ENCODE measurements at regions not wholly inside any gene's neighbourhood (a gene's known extent, or its start where the extent isn't known, plus 50 kb on each side); places are given as distances from the start of the nearest gene placed in this dataset.

DNA sequence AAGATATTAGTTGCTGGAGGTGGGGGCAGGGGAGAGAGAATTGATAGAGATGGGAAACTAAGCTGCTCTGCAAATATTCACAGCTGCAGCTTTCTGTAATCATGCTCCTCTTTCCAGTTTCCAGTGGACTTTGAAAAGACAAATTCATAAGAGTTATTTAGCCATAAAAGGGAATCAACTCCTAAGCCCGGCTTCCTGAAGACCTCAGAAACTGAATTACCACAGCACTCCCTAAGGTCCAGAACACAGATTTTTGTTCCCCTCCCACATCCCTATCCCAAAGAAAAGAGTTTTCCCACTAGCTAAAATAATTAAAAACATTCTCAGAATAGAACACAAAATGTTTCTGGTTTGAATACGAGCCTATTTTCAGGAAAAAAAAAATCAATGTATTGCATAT, 871.8 kb upstream of the NR2F2 start:
- DNase-seq (ENCODE audit: extremely low read depth in 1 of 2, low read depth in 1 of 2), result no peak

GRCh38 chr15:95459273-95459672, 871.2 kb upstream of the NR2F2 start:
- DNase-seq (ENCODE audit: extremely low read depth in 1 of 2, low read depth in 1 of 2), result no peak

GRCh38 chr15:95464509-95464908, 866.0 kb upstream of the NR2F2 start:
- no peak for DNase-seq (ENCODE audit: extremely low read depth in 1 of 2, low read depth in 1 of 2)

DNA sequence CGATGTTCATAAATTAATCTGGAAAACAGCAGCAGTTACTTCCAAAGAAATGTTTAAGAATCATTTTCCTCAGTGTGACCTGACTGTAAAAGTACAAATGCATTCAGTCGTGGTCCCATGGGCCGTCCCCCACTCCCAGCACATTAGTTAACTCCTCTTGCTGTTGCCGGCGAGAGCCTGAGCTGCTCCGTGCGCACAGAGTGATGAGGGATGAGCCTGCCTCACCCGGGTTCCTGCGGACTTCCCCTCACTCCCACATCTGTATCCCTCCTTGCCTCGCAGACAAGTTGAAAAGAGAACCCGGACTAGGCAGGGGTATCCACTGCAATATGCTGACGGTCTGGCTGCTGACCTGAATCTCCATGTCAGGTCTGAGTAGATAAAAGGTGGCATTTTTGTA, 861.7 kb upstream of the NR2F2 start:
- DNase-seq (ENCODE audit: extremely low read depth in 1 of 2, low read depth in 1 of 2), result no peak

GRCh38 chr15:95469496-95470000, 861.0 kb upstream of the NR2F2 start:
- no peak for DNase-seq (ENCODE audit: extremely low read depth in 1 of 2, low read depth in 1 of 2)

DNA sequence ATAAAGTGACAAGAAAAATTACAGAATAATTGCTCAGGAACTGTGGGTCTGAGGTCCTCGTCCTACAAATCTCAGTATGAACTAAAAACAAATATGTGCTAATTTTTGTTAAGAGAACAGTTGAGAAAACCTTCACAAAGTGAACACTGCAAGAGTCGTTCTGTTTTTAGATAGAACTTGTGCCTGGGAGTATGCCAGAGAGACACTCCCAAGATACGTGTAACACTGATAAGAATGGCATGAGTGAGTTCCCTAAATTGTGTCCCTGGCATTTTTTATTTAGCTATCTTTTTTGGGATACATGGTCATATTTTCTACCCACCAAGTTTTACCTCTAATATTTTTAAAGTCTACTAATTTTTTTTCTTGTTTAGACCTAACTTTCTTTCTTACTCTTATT, 860.0 kb upstream of the NR2F2 start:
- no peak for DNase-seq (ENCODE audit: extremely low read depth in 1 of 2, low read depth in 1 of 2)

- no peak for DNase-seq (ENCODE audit: extremely low read depth in 1 of 2, low read depth in 1 of 2)
These were observed 859.4 kb upstream of the NR2F2 start for GRCh38 chr15:95470997-95471689.

DNA sequence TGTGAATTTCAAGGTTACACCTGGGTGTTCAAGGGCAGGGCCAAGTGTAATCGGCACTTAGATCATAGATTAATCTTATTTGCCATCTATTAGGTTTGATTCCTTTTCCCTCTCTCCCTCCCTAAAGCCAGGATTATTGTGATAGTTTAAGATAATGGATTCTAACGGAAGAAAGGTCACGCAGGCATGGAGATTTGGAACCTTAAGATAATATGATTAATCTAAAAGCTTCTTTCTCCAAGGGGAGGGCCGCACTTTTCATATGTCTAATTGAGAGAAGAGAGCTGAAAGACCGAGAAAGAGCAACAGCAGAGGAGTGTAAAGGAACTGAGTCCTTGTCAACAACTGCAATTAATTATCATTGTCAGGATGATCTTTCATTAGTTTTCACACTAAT, 858.8 kb upstream of the NR2F2 start:
- DNase-seq (ENCODE audit: extremely low read depth in 1 of 2, low read depth in 1 of 2), result no peak

DNA sequence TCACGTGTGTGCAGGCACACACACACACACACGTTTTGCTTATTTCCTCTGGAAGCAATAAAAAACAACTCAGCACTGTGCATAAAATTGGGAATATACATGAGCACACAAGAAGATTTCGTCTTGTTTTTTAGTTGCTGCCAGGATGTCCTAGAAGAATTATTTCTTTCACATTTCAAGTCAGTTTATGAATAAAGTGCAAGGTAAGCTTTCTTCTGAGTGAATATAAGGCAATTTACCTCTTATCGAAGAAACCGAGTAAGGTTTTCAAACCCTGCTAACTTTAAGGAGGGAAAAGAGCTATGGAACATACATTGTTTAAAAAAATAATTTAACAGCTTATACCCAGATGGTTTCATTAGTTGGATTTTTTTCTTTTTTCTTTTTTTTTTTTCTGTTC, 855.4 kb upstream of the NR2F2 start:
- no peak for DNase-seq (ENCODE audit: extremely low read depth in 1 of 2, low read depth in 1 of 2)

DNA sequence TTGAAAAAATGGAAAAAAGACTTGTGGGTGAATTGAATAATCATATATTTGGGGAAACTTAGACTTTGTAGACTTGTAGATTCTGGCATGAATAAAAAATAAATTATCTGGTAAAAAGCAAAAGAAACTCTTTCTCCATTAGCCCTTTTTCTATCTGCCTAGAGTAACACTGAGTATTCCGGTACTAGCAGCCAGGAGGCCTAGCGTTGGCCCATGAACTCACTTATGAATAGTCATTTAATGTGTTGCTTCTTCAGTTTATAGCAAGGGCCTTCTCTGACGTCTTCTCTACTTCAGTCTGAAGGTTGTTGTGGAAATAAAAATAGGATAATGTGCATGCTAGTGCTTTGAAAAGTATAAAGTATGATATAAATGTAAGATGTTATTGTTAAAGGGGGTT, 851.2 kb upstream of the NR2F2 start:
- no peak for DNase-seq (ENCODE audit: extremely low read depth in 1 of 2, low read depth in 1 of 2)

GRCh38 chr15:95485367-95485766, 845.1 kb upstream of the NR2F2 start:
- no peak for DNase-seq (ENCODE audit: extremely low read depth in 1 of 2, low read depth in 1 of 2)

DNA sequence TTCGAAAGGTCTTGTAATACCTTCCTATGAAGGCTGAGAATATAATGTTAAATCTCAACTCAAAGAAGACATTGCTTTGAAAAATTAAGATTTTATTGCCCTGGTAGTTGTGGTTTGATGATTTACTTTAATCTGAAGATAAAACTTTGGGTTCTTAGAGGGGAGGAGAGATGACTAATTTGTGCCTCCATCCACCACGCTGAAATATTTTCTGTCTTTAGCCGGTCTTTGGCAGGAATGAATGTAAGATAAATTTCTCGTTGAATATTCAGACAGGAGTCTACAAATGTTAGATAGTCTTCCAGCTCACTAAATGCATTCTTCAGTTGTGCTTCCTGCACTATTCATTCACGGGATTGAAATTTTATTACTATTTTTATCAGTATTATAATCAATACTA, 844.3 kb upstream of the NR2F2 start:
- DNase-seq (ENCODE audit: extremely low read depth in 1 of 2, low read depth in 1 of 2), result no peak

- no peak for DNase-seq (ENCODE audit: extremely low read depth in 1 of 2, low read depth in 1 of 2)
These were observed 841.4 kb upstream of the NR2F2 start for GRCh38 chr15:95489103-95489502.

DNA sequence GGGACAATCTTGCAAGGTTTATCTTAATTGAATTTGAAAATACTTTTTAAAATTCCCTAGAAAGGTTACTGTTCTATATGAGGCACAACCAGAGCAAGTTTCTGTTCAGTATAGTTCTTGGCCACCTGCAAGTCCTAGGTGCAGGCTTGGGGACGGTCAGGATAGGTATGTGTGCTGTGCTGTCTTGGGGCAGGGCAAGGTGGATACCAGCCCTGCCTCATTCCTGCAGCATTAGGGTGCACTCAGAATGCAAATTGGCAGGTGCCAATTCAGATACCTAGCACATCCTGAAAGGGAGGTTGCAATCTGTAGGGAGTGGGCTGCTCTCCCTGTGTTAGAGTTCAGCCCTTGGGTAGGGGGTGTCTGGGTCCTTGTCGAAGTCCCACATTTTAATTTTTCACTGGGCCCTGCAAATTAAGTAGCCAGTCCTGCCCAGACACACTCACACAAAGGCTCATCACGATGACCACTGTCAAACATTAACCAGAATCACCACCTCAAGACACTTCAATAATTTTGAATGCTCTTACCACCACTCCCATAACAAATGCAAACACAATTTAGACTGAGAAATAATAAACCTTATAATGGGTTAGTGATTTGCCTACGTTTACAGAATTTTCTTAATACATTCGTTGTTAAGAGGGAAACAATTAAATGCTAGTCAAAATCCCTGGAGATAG, 838.0 kb upstream of the NR2F2 start:
- no peak for DNase-seq (ENCODE audit: extremely low read depth in 1 of 2, low read depth in 1 of 2)

DNA sequence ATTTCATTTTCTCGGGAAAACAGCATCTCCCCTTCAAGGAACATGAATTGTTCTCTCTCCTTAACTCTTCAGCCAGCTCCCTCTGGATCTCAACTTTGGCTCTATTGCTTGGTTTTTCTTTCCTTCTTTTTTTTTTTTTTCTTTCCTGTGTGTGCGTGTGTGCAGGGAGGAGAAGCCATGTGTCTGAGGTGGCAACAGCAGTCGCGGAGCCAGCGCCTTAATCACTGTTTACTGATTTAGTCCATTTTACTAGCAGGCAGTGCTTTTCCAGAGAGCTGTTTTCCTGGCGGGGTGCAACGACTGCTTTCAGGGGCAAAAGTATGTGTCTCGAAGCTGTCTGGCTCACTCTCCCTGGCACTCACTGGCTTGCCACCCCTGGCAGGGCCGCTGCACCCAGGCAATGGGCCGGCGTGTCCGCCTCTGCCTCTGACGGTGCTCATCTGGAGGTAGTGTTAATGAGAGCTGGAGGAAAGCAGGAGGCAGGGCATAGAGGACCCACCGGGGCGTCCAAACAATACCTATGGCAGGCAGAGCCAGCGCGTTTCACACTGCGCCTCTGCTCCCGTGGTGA, 835.4 kb upstream of the NR2F2 start:
- no peak for DNase-seq (ENCODE audit: extremely low read depth in 1 of 2, low read depth in 1 of 2)

DNA sequence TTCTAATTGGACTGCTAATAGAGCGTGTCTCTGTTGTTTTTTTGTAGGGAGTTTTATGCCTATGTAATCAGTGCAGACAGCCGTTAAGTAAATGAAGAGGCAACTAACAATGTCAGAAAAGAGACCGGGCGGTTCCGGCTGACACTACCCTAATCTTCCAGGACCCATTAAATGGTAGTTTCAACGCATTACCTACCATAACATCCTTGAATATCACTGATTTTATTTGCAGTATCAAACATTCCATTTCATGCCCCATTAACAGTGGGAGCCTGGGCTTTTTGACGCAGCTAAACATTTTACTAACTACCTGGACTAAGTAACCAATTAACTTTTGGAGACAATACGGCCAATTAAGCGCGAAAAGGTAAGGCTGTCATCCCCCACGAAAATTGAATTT, 832.9 kb upstream of the NR2F2 start:
- DNase-seq (ENCODE audit: extremely low read depth in 1 of 2, low read depth in 1 of 2), result no peak

DNA sequence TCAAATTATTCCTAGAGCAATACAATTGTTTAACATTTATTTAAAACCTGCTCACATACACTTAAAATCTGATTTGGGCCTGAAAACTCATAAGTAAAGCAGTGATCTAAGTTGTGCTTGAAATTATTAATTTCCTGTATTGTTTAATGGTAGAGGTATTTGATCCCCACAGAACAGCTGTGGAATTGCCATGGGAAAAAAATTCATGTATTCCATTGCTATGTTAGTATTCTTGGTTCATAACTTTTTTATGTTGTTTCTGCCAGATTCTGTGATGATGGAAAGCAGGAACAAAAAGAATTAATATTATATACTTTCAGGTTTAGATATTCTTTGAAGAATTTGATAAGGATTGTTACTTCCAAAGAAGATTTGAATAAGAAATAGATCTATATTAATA, 831.5 kb upstream of the NR2F2 start:
- DNase-seq (ENCODE audit: extremely low read depth in 1 of 2, low read depth in 1 of 2), result no peak

DNA sequence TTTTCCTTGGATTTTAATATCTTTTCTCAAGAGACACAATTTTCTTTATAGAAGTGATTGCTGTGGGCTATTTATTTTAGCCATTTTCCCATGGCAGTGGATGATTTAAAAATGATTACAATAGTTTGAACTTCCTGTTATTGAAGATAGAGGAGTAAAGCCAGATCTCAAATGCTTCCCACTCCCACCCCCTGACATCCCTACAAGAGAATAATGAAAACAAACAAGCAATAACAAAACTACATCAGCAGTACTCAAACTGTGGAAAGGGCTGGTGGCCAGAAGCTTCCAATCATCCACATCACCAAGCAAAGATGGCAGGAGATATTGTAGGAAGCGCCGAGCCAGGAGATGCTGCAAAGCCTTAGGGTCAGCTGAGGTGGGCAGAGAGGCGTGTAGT, 831.1 kb upstream of the NR2F2 start:
- no peak for DNase-seq (ENCODE audit: extremely low read depth in 1 of 2, low read depth in 1 of 2)

DNA sequence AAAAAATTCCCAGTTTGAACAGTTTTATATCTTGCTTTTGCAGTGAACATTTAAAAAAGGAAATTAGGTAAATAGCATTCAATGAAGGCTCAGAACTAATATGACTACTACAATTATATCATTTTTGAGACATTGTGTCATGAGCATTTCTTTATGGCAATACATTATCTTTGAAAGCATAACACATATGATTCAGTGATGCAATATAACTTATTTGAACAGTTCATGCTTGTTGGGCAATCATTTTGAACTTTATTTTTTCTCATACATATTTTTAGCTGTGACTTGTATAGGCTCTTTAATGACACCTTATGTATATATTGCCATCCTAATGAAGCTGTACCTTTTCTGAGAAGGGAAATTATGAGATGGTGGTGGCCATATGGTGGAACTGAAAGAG, 828.6 kb upstream of the NR2F2 start:
- DNase-seq (ENCODE audit: extremely low read depth in 1 of 2, low read depth in 1 of 2), result no peak

DNA sequence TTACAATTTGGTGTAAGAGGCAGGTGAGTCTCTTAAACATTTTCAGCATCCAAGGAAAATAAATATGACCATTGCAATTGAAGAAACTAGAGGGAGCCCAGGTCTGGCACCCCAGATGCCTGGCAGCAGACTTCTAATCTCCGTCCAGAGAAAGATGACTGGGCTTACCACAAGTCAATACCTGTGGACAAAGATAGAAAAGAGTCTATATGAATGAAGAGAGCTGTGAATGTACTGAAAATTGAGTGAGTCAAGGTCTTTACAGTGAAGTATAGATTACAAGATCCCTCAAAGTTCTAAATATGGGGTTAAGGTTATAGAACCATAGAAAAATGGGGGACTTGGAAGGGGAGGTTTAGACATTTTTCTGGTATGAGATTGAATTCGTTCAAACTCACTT, 827.4 kb upstream of the NR2F2 start:
- no peak for DNase-seq (ENCODE audit: extremely low read depth in 1 of 2, low read depth in 1 of 2)

- no peak for DNase-seq (ENCODE audit: extremely low read depth in 1 of 2, low read depth in 1 of 2)
These were observed 826.8 kb upstream of the NR2F2 start for GRCh38 chr15:95503640-95504225.

GRCh38 chr15:95511671-95512070, 818.8 kb upstream of the NR2F2 start:
- DNase-seq (ENCODE audit: extremely low read depth in 1 of 2, low read depth in 1 of 2), result no peak
